Myocyte (in vitro differentiated cells): ENCODE measurements at regions not wholly inside any gene's neighbourhood (a gene's known extent, or its start where the extent isn't known, plus 50 kb on each side); places are given as distances from the start of the nearest gene placed in this dataset.
A peak's percentile ranks its signal among the peaks of the same experiment; 100 is the strongest.
"Not testable (repeated sequence)": the region's sequence is repeated elsewhere in the genome, so short reads cannot be mapped to it uniquely, and the experiment has no call there.

Experiments
- DNase-seq: peaks from one replicate; pipeline ENCODE4 v3.0.0-alpha.2; 2012; ENCODE audit warnings: low read depth

- DNase-seq = not testable (repeated sequence)
Measured at GRCh38 chr11:3583476-3583875, 58.3 kb downstream of the ART5 start.

- DNase-seq = not testable (repeated sequence)
Measured at GRCh38 chr11:3581389-3581725, 60.4 kb downstream of the ART5 start.

- peak; percentile 18 for DNase-seq
Measured at GRCh38 chr11:3580487-3581388, 61.1 kb downstream of the ART5 start.

- not testable (repeated sequence) for DNase-seq
Measured at GRCh38 chr11:3579600-3580459, 62.0 kb downstream of the ART5 start.

- not testable (repeated sequence) for DNase-seq
Measured at GRCh38 chr11:3576066-3576604, 65.7 kb downstream of the ART5 start.

- not testable (repeated sequence) for DNase-seq
Measured at GRCh38 chr11:3572976-3573647, 68.7 kb downstream of the ART5 start.

GRCh38 chr11:3571752-3572151, 70.0 kb downstream of the ART5 start:
- not testable (repeated sequence) for DNase-seq

- not testable (repeated sequence) for DNase-seq
Measured at GRCh38 chr11:3565838-3566237, 76.0 kb downstream of the ART5 start.

- DNase-seq = peak; percentile 0
Measured at GRCh38 chr11:3564383-3564782, 77.4 kb downstream of the ART5 start.

GRCh38 chr11:3554621-3555020, 87.2 kb downstream of the ART5 start:
- DNase-seq = not testable (repeated sequence)

- DNase-seq = not testable (repeated sequence)
Measured at GRCh38 chr11:3544990-3545389, 96.8 kb downstream of the ART5 start.

- DNase-seq = not testable (repeated sequence)
Measured at GRCh38 chr11:3538220-3538619, 103.6 kb downstream of the ART5 start.

- DNase-seq = not testable (repeated sequence)
Measured at GRCh38 chr11:3537254-3537653, 104.5 kb downstream of the ART5 start.

- DNase-seq = not testable (repeated sequence)
Measured at GRCh38 chr11:3532958-3533357, 108.8 kb downstream of the ART5 start.

- DNase-seq = not testable (repeated sequence)
Measured at GRCh38 chr11:3531280-3531679, 110.5 kb downstream of the ART5 start.

GRCh38 chr11:3523567-3523966, 118.2 kb downstream of the ART5 start:
- not testable (repeated sequence) for DNase-seq

- DNase-seq = not testable (repeated sequence)
Measured at GRCh38 chr11:3520905-3521304, 120.9 kb downstream of the ART5 start.

GRCh38 chr11:3519841-3520240, 122.0 kb downstream of the ART5 start:
- DNase-seq = not testable (repeated sequence)

- not testable (repeated sequence) for DNase-seq
Measured at GRCh38 chr11:3516934-3517567, 124.7 kb downstream of the ART5 start.

GRCh38 chr11:3516345-3516933, 125.4 kb downstream of the ART5 start:
- DNase-seq = not testable (repeated sequence)
